ENCODE measurements at regions not wholly inside any gene's neighbourhood (a gene's known extent, or its start where the extent isn't known, plus 50 kb on each side); places are given as distances from the start of the nearest gene placed in this dataset.
"Not testable (repeated sequence)": the region's sequence is repeated elsewhere in the genome, so short reads cannot be mapped to it uniquely, and the experiment has no call there.

GRCh38 chr2:14899621-14900414 is 267.3 kb downstream of the LRATD1 start:
- H3K4me3 ChIP-seq (ENCODE audit: low read length): no peak overlapping the region

GRCh38 chr2:14901737-14902136 is 269.2 kb downstream of the LRATD1 start:
- no peak overlapping the region for H3K4me3 ChIP-seq (ENCODE audit: low read length)
- no peak for DNase-seq (ENCODE audit: low read depth, low spot score)

More at GRCh38 chr2:14899621-14900414, 267.3 kb downstream of the LRATD1 start:
- no peak for DNase-seq (ENCODE audit: low read depth, low spot score)

GRCh38 chr2:14902953-14903352 is 270.4 kb downstream of the LRATD1 start:
- DNase-seq (ENCODE audit: low read depth, low spot score): no peak
- H3K4me3 ChIP-seq (ENCODE audit: low read length): no peak overlapping the region

GRCh38 chr2:14903709-14904374 is 271.3 kb downstream of the LRATD1 start:
- peak; percentile 66 for DNase-seq (ENCODE audit: low read depth, low spot score)
- no peak overlapping the region for H3K4me3 ChIP-seq (ENCODE audit: low read length)

GRCh38 chr2:14904378-14904777 is 271.9 kb downstream of the LRATD1 start:
- not testable (repeated sequence) for H3K4me3 ChIP-seq (ENCODE audit: low read length); DNase-seq (ENCODE audit: low read depth, low spot score)

- DNase-seq (ENCODE audit: low read depth, low spot score): no peak
- H3K4me3 ChIP-seq (ENCODE audit: low read length): no peak overlapping the region
Observed at GRCh38 chr2:14905571-14905970, 273.1 kb downstream of the LRATD1 start.

GRCh38 chr2:14907014-14907612 is 274.6 kb downstream of the LRATD1 start:
- peak; percentile 27 for DNase-seq (ENCODE audit: low read depth, low spot score)
- no peak overlapping the region for H3K4me3 ChIP-seq (ENCODE audit: low read length)

- H3K4me3 ChIP-seq (ENCODE audit: low read length): no peak overlapping the region
- DNase-seq (ENCODE audit: low read depth, low spot score): no peak
Observed at GRCh38 chr2:14909795-14910194, 277.3 kb downstream of the LRATD1 start.

- no peak overlapping the region for H3K4me3 ChIP-seq (ENCODE audit: low read length)
- DNase-seq (ENCODE audit: low read depth, low spot score): no peak
Observed at GRCh38 chr2:14910654-14911053, 278.1 kb downstream of the LRATD1 start.

GRCh38 chr2:14915983-14916382 is 283.5 kb downstream of the LRATD1 start:
- no peak for DNase-seq (ENCODE audit: low read depth, low spot score)
- H3K4me3 ChIP-seq (ENCODE audit: low read length): no peak overlapping the region

GRCh38 chr2:14923820-14924580 is 291.5 kb downstream of the LRATD1 start:
- H3K4me3 ChIP-seq (ENCODE audit: low read length): no peak overlapping the region
- DNase-seq (ENCODE audit: low read depth, low spot score): no peak

GRCh38 chr2:14925471-14925870 is 293.0 kb downstream of the LRATD1 start:
- no peak for DNase-seq (ENCODE audit: low read depth, low spot score)
- no peak overlapping the region for H3K4me3 ChIP-seq (ENCODE audit: low read length)

GRCh38 chr2:14927021-14927564 is 294.6 kb downstream of the LRATD1 start:
- no peak for DNase-seq (ENCODE audit: low read depth, low spot score)

GRCh38 chr2:14928056-14928455 is 295.5 kb downstream of the LRATD1 start:
- DNase-seq (ENCODE audit: low read depth, low spot score): no peak

More at GRCh38 chr2:14927021-14927564, 294.6 kb downstream of the LRATD1 start:
- H3K4me3 ChIP-seq (ENCODE audit: low read length): no peak overlapping the region

GRCh38 chr2:14930441-14930840 is 297.9 kb downstream of the LRATD1 start:
- no peak for DNase-seq (ENCODE audit: low read depth, low spot score)
- no peak overlapping the region for H3K4me3 ChIP-seq (ENCODE audit: low read length)

More at GRCh38 chr2:14928056-14928455, 295.5 kb downstream of the LRATD1 start:
- H3K4me3 ChIP-seq (ENCODE audit: low read length): no peak overlapping the region

- no peak overlapping the region for H3K4me3 ChIP-seq (ENCODE audit: low read length)
- no peak for DNase-seq (ENCODE audit: low read depth, low spot score)
Observed at GRCh38 chr2:14932285-14932684, 299.8 kb downstream of the LRATD1 start.

- DNase-seq (ENCODE audit: low read depth, low spot score): no peak
- H3K4me3 ChIP-seq (ENCODE audit: low read length): no peak overlapping the region
Observed at GRCh38 chr2:14933753-14934152, 301.2 kb downstream of the LRATD1 start.

GRCh38 chr2:14936426-14936825 is 303.9 kb downstream of the LRATD1 start:
- H3K4me3 ChIP-seq (ENCODE audit: low read length): no peak overlapping the region
- no peak for DNase-seq (ENCODE audit: low read depth, low spot score)

GRCh38 chr2:14937336-14937735 is 304.8 kb downstream of the LRATD1 start:
- H3K4me3 ChIP-seq (ENCODE audit: low read length): no peak overlapping the region
- DNase-seq (ENCODE audit: low read depth, low spot score): no peak
